ENCODE measurements at regions not wholly inside any gene's neighbourhood (a gene's known extent, or its start where the extent isn't known, plus 50 kb on each side); places are given as distances from the start of the nearest gene placed in this dataset.

GRCh38 chr13:68690567-68690966 is 1417.1 kb upstream of the ATXN8OS start:
- Histone ChIP-seq H2AFZ (ENCODE audit: low read depth, low read length) (0 out of 2 replicates have a peak overlapping the region, but pooled peaks have one; percentile 41), H3K4me3 (no peak overlapping the region), H4K20me1 (replicated peaks; ENCODE audit: control insufficient read depth, insufficient read depth, low read length) (no peaks in the 10 kb centered on the region), H3K4me1 (replicated peaks in 1 of 2; ENCODE audit: control insufficient read depth in 2 of 2, insufficient read depth in 2 of 2, low read length in 2 of 2) (peaks cover 0 to 2% of the 10 kb centered on the region in 2 experiments; a peak in 2 of 5 replicates), H3K9ac (ENCODE audit: insufficient read depth in 1 of 2, low read depth in 2 of 2, low read length in 2 of 2) (no peak overlapping the region), H3K36me3 (ENCODE audit: control insufficient read depth, insufficient read depth, low read length) (no peaks in the 10 kb centered on the region), H3K9me3 (replicated peaks; ENCODE audit: control insufficient read depth, insufficient read depth, low read depth, low read length) (no peaks in the 10 kb centered on the region), H3K9me1 (ENCODE audit: control insufficient read depth, insufficient read depth, low read length) (no peaks in the 10 kb centered on the region), H3K4me2 (ENCODE audit: insufficient read depth, low read length) (no peak overlapping the region), H3K27me3 (ENCODE audit: control insufficient read depth in 2 of 2, insufficient read depth in 2 of 2, low read length in 2 of 2) (no peaks in the 10 kb centered on the region), H3K27ac (ENCODE audit: extremely low read depth, low read depth, low read length) (no peak overlapping the region), H3K79me2 (ENCODE audit: control insufficient read depth, insufficient read depth, low read length) (no peaks in the 10 kb centered on the region)
- TF ChIP-seq PML (IDR thresholded peaks at IDR 0.05; ENCODE audit: low read length) (no peak), FOSL1 (tag; conservative IDR thresholded peaks at IDR 0.05) (no peak), NELFE (IDR thresholded peaks at IDR 0.05; ENCODE audit: insufficient read depth, insufficient read length) (no peak), HIVEP1 (CRISPR knock-in tag; IDR thresholded peaks at IDR 0.05) (no peak), SMAD1 (IDR thresholded peaks at IDR 0.05; ENCODE audit: low read depth, low read length, partially characterized antibody) (no peak), ETV1 (tag; conservative IDR thresholded peaks at IDR 0.05; ENCODE audit: low read depth) (no peak), CHD4 (IDR thresholded peaks at IDR 0.05; ENCODE audit: insufficient read depth, insufficient replicate concordance, low read depth, low read length, poor library complexity, severe bottlenecking) (no peak), ZNF175 (CRISPR knock-in tag; IDR thresholded peaks at IDR 0.05; ENCODE audit: low read depth) (no peak), NCOA4 (IDR thresholded peaks at IDR 0.05; ENCODE audit: partially characterized antibody) (no peak), HNRNPLL (IDR thresholded peaks at IDR 0.05; ENCODE audit: low read depth, low read length, poor library complexity, severe bottlenecking) (no peak), ZNF589 (CRISPR knock-in tag; IDR thresholded peaks at IDR 0.05; ENCODE audit: low read depth) (no peak), ZNF408 (CRISPR knock-in tag; IDR thresholded peaks at IDR 0.05; ENCODE audit: low read depth) (no peak), XRCC5 (IDR thresholded peaks at IDR 0.05; ENCODE audit: low read depth, low read length) (no peak), CEBPG (CRISPR knock-in tag; IDR thresholded peaks at IDR 0.05) (no peak), CEBPG (tag; conservative IDR thresholded peaks at IDR 0.05 in 1 of 2, IDR thresholded peaks at IDR 0.05 in 1 of 2) (no peak), MNT (conservative IDR thresholded peaks at IDR 0.05) (no peak), GABPB1 (CRISPR knock-in tag; IDR thresholded peaks at IDR 0.05) (no peak), THRB (CRISPR knock-in tag; conservative IDR thresholded peaks at IDR 0.05) (no peak), E2F5 (CRISPR knock-in tag; IDR thresholded peaks at IDR 0.05) (no peak), POU5F1 (IDR thresholded peaks at IDR 0.05; ENCODE audit: borderline replicate concordance, low read depth, low read length, partially characterized antibody) (no peak)
- WGBS (ENCODE audit: insufficient coverage, low coverage, missing lambda C conversion rate) = 15% methylated on average over 2 of the region's 2 CpGs
- ATAC-seq (no peak), DNase-seq (ENCODE audit: extremely low read depth in 1 of 4, low spot score in 3 of 4) (no peak), FAIRE-seq (no peak)
- intact Hi-C loops (cut with micrococcal nuclease) (no loop called here), in situ Hi-C loops (cut with MboI) (no loop called here)
- ChIA-PET POLR2A (no interaction called here), CTCF (ENCODE audit: low intra/inter-chr PET ratio) (no interaction called here)
- BruUV-seq (replicated peaks) = no TSS peak

All from K562 (cell line).